HEK293T (cell line): ENCODE measurements at regions not wholly inside any gene's neighbourhood (a gene's known extent, or its start where the extent isn't known, plus 50 kb on each side); places are given as distances from the start of the nearest gene placed in this dataset.

ENCODE experiments used
- FOXA1 ChIP-seq: fragments of 450-650 bp; IDR thresholded peaks from 2 replicates; pipeline ENCODE4 v1.6.1; 2016; ENCODE audit warnings: mild to moderate bottlenecking
- L3MBTL2 ChIP-seq: fragments of 450-650 bp; conservative IDR thresholded peaks from 2 replicates; pipeline ENCODE4 v1.6.1; 2016; ENCODE audit warnings: mild to moderate bottlenecking
- SUZ12 ChIP-seq: fragments of 450-650 bp; IDR thresholded peaks from 2 replicates; pipeline ENCODE4 v1.6.1; 2016; ENCODE audit warnings: mild to moderate bottlenecking

GRCh38 chr4:19772581-19772980 is 479.1 kb upstream of the SLIT2 start:
- TF ChIP-seq L3MBTL2 (no peak), FOXA1 (no peak), SUZ12 (no peak)
